22Rv1 (cell line): ENCODE measurements at regions not wholly inside any gene's neighbourhood (a gene's known extent, or its start where the extent isn't known, plus 50 kb on each side); places are given as distances from the start of the nearest gene placed in this dataset.

Experiments used
- H3K27ac ChIP-seq: fragments of 450-650 bp; 2 replicates; pipeline ENCODE4 v1.5.1; 2017
- ZFX ChIP-seq: fragments of 450-650 bp; IDR thresholded peaks from 2 replicates; pipeline ENCODE4 v1.6.1; 2017; ENCODE audit warnings: antibody characterized with exemption, borderline replicate concordance
- TF ChIP-seq, protein P1 (sequence below): fragments of 450-650 bp; IDR thresholded peaks from 2 replicates; pipeline ENCODE4 v1.5.1; 2017; ENCODE audit warnings: mild to moderate bottlenecking

DNA sequence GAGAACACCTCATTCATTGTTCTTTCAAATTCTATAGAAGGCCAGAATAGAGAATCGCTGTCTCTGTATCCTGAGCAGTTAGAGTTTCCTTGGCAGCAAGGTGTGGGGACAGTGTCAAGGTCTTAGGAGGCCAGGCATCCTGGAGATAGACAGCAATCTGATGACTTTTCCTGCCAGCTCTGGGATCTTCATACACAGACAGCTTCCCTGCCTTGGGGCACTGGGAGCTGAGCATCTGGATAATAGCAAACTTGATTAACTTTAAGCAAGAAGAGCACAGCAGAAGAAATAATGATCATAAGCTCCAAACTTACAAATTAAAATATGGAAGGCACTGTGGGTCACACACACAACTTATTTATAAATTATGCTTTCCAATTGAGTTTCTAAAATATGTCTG, 86.1 kb upstream of the STK32A start:
- H3K27ac ChIP-seq, result no peak overlapping the region
- TF ChIP-seq ZFX, result no peak
- TF ChIP-seq, protein P1, sequence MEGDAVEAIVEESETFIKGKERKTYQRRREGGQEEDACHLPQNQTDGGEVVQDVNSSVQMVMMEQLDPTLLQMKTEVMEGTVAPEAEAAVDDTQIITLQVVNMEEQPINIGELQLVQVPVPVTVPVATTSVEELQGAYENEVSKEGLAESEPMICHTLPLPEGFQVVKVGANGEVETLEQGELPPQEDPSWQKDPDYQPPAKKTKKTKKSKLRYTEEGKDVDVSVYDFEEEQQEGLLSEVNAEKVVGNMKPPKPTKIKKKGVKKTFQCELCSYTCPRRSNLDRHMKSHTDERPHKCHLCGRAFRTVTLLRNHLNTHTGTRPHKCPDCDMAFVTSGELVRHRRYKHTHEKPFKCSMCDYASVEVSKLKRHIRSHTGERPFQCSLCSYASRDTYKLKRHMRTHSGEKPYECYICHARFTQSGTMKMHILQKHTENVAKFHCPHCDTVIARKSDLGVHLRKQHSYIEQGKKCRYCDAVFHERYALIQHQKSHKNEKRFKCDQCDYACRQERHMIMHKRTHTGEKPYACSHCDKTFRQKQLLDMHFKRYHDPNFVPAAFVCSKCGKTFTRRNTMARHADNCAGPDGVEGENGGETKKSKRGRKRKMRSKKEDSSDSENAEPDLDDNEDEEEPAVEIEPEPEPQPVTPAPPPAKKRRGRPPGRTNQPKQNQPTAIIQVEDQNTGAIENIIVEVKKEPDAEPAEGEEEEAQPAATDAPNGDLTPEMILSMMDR, result no peak

DNA sequence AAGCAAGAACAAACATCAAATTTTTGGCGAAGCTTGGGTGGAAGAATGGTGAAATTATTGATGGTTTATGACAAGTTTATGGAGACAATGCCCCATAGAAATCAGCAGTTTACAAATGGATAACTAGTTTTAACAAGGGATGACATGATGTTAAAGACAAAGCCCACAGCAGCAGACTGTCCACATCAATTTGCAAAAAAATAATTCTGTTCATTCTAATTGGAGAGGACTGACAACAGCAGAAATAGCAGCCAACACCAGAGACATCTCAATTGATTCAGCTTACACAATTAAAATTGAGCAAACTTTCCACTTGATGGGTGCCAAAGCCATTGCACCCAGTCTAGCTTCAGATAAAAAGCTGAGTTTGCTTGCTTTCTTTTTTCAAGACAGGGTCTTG, 82.7 kb upstream of the STK32A start:
- no peak overlapping the region for H3K27ac ChIP-seq
- TF ChIP-seq, protein P1, result no peak
- TF ChIP-seq ZFX, result no peak

DNA sequence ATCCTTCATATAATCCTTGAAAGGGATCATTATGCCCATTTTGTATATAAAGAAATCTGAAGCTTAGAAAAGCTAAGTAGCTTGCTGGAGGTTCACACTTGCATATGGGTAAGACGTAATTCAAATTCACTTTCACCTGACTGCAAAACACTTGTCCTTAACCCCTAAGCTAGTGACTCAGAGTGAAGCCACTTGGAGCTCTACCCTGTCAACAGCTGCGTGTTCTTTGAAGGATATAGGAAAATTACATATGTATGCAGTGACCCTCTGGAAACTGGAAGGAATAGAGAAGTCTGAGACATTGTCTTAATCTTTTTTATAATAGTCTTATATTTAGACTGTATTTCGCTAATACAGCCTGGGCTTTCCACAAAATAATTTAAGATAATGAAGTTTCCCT, 80.0 kb upstream of the STK32A start:
- TF ChIP-seq ZFX, result no peak
- TF ChIP-seq, protein P1, result no peak
- H3K27ac ChIP-seq, result no peak overlapping the region

DNA sequence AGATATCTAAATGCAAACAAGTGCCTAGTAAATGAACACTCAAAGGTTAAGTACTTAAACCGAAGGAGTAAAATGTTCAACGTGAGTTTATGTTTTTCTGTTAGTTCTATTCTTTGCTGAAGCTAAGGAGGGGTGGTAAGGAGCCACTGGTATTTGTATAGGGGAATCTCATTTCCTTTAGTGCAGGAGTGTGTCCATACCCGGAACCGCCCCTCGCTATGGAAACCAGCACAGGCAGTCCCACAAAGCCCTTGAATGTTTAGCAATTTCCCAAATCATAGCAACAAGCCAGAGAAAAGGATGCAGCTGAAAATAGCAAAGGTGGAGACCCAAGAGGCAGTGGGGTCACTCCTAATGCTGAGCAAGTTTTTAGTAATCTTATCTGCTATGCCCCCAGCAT, 78.8 kb upstream of the STK32A start:
- no peak overlapping the region for H3K27ac ChIP-seq
- TF ChIP-seq ZFX, result no peak
- TF ChIP-seq, protein P1, result no peak

DNA sequence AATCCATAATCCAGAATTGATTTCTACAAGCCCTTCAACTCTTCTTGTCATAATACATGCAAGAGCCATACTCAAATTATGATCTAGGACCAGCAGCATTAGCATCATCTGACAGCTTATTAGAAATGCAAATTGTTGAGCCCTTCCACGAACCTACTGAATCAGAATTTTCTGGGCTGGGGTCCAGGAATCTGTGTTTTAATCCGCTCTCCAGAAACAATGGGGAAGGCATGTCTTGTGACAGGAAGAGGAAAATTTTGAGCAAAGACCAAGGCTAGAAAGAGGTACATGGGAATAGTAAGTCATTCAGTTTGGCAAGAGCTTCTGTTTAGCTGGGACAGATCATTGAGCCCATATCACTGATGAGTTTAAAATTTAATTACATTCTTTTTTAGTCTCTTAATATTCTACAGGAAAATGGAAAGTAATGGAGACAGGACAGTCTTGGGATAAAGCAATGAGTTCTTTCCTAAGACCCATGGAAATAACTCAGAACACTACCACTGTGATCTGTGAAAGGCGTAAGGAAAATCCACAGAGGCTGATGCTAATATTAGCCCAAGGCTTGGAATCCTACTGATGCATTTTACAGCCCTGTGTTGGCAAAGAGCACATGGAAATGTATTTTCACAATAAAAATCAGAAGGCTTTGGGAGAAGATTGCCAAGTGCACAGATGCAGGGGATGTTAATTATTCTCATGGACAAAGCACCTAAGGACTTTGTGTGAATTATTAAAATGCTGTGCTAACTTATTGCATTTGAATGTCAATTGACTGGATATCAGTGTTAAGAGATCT, 73.7 kb upstream of the STK32A start:
- H3K27ac ChIP-seq, result no peak overlapping the region

DNA sequence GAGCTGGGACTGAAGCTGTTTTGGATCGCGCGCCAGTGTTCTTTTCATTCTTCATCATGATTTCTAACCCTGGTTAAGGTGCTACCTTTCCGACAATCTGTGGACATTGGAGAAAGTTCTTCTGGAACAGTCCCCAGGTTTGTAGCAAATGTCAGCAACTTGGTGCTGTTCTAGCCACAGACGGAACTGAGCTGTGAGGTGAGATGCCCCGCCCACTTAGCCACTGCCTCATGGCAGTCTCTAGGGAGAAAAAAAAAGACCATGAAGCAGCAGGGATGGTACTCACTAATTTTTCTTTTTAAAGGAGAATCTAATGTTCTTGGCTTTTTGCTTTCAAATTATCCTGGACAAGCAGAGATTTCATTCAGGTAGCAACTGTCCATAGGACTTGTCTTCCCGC, 72.1 kb upstream of the STK32A start:
- TF ChIP-seq, protein P1, result no peak
- no peak for TF ChIP-seq ZFX
- no peak overlapping the region for H3K27ac ChIP-seq

More for the DNA sequence above, 73.7 kb upstream of the STK32A start:
- TF ChIP-seq, protein P1, result no peak
- no peak for TF ChIP-seq ZFX

DNA sequence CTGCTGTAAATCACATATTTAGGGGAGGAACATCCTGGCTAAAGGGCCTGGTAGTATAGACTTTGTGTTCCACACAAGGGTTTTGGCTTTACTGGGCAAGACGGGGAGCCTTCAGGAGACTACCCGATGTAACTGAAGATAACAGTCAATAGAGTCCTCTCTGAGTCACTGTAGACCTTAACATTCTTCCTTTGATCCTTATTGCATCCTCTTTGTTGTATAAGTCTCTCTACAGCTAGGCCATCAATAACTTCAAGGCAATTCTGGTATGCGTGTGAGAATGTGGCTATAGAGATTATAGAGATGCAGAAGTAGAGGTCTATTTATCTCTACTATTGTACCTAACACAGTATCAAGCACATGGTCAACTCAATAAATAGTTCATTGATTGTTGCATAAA, 67.3 kb upstream of the STK32A start:
- no peak overlapping the region for H3K27ac ChIP-seq
- TF ChIP-seq ZFX, result no peak
- TF ChIP-seq, protein P1, result no peak
